ENCODE measurements at regions not wholly inside any gene's neighbourhood (a gene's known extent, or its start where the extent isn't known, plus 50 kb on each side); places are given as distances from the start of the nearest gene placed in this dataset.
A peak's percentile ranks its signal among the peaks of the same experiment; 100 is the strongest.

GRCh38 chrX:39756086-39756883 is 341.5 kb downstream of the BCOR start:
- DNase-seq, result no peak

- no peak for DNase-seq
These were observed 339.8 kb downstream of the BCOR start for GRCh38 chrX:39757971-39758370.

- no peak for DNase-seq
These were observed 338.8 kb downstream of the BCOR start for GRCh38 chrX:39758791-39759525.

GRCh38 chrX:39759526-39760224 is 338.1 kb downstream of the BCOR start:
- DNase-seq, result peak in 10 of 51 donors; percentile 0 to 32 (median 7)

- no peak for DNase-seq
These were observed 336.8 kb downstream of the BCOR start for GRCh38 chrX:39760930-39761329.

- no peak for DNase-seq
These were observed 335.4 kb downstream of the BCOR start for GRCh38 chrX:39762266-39762841.

- no peak for DNase-seq
These were observed 333.3 kb downstream of the BCOR start for GRCh38 chrX:39764441-39764914.

GRCh38 chrX:39765327-39765726 is 332.4 kb downstream of the BCOR start:
- no peak for DNase-seq

GRCh38 chrX:39766085-39766726 is 331.6 kb downstream of the BCOR start:
- no peak for DNase-seq

GRCh38 chrX:39766855-39767254 is 330.9 kb downstream of the BCOR start:
- DNase-seq, result peak in 19 of 51 donors; percentile 0 to 53 (median 10)

GRCh38 chrX:39767446-39767845 is 330.3 kb downstream of the BCOR start:
- DNase-seq, result no peak

GRCh38 chrX:39769748-39770147 is 328.0 kb downstream of the BCOR start:
- DNase-seq, result no peak

- DNase-seq, result no peak
These were observed 326.7 kb downstream of the BCOR start for GRCh38 chrX:39771089-39771488.

GRCh38 chrX:39772057-39772832 is 325.5 kb downstream of the BCOR start:
- peak in 10 of 51 donors; percentile 0 to 23 (median 3) for DNase-seq

GRCh38 chrX:39773150-39773549 is 324.6 kb downstream of the BCOR start:
- DNase-seq, result no peak

GRCh38 chrX:39773923-39774773 is 323.6 kb downstream of the BCOR start:
- no peak for DNase-seq

- no peak for DNase-seq
These were observed 322.9 kb downstream of the BCOR start for GRCh38 chrX:39774774-39775328.

GRCh38 chrX:39777623-39778025 is 320.1 kb downstream of the BCOR start:
- no peak for DNase-seq
